SJSA1 (cell line): ENCODE measurements at regions not wholly inside any gene's neighbourhood (a gene's known extent, or its start where the extent isn't known, plus 50 kb on each side); places are given as distances from the start of the nearest gene placed in this dataset.
"Not testable (repeated sequence)": the region's sequence is repeated elsewhere in the genome, so short reads cannot be mapped to it uniquely, and the experiment has no call there.

ENCODE experiments used
- DNase-seq, 2 experiments: peaks; one replicate each; pipeline ENCODE4 v3.0.0-alpha.2; 2015 to 2020; ENCODE audit warnings: low spot score in 2 of 2, low read depth in 1 of 2
- H3K27ac ChIP-seq: fragments of 250-450 bp; sonication (Bioruptor Pico); 2 replicates; pipeline ENCODE4 v1.5.1; 2020; ENCODE audit warnings: mild to moderate bottlenecking, moderate library complexity
- H3K27me3 ChIP-seq: fragments of 250-450 bp; sonication (Bioruptor Pico); replicated peaks from 2 replicates; pipeline ENCODE4 v1.5.1; 2020; ENCODE audit warnings: mild to moderate bottlenecking, moderate library complexity
- H3K36me3 ChIP-seq: fragments of 250-450 bp; sonication (Bioruptor Pico); 2 replicates; pipeline ENCODE4 v1.5.1; 2020; ENCODE audit warnings: mild to moderate bottlenecking
- H3K4me1 ChIP-seq: fragments of 250-450 bp; sonication (Bioruptor Pico); replicated peaks from 2 replicates; pipeline ENCODE4 v1.6.1; 2021; ENCODE audit warnings: mild to moderate bottlenecking
- H3K4me3 ChIP-seq: fragments of 250-450 bp; sonication (Bioruptor Pico); 2 replicates; pipeline ENCODE4 v1.5.1; 2020; ENCODE audit warnings: mild to moderate bottlenecking
- H3K9me3 ChIP-seq: fragments of 250-450 bp; sonication (Bioruptor Pico); replicated peaks from 2 replicates; pipeline ENCODE4 v1.5.1; 2020; ENCODE audit warnings: mild to moderate bottlenecking

GRCh38 chr5:74523698-74524097 lies 116.8 kb downstream of the ENC1 start:
- not testable (repeated sequence) for H3K4me1 ChIP-seq, H3K4me3 ChIP-seq, H3K36me3 ChIP-seq, H3K27ac ChIP-seq, H3K9me3 ChIP-seq, H3K27me3 ChIP-seq, DNase-seq

GRCh38 chr5:74522838-74523237 lies 117.7 kb downstream of the ENC1 start:
- not testable (repeated sequence) for DNase-seq, H3K36me3 ChIP-seq, H3K27ac ChIP-seq, H3K4me1 ChIP-seq, H3K27me3 ChIP-seq, H3K9me3 ChIP-seq, H3K4me3 ChIP-seq

GRCh38 chr5:74521401-74521800 lies 119.1 kb downstream of the ENC1 start:
- Histone ChIP-seq H3K27me3 (no peaks in the 10 kb centered on the region), H3K4me1 (peaks cover 13% of the 10 kb centered on the region), H3K4me3 (no peak overlapping the region), H3K9me3 (no peaks in the 10 kb centered on the region; the same call in 1 of the 2 replicates), H3K36me3 (no peaks in the 10 kb centered on the region), H3K27ac (no peak overlapping the region)
- DNase-seq: no peak

- no peak overlapping the region for H3K27ac ChIP-seq
- no peak for DNase-seq
- H3K9me3 ChIP-seq: no peaks in the 10 kb centered on the region; the same call in 1 of the 2 replicates
- no peak overlapping the region for H3K4me3 ChIP-seq
- no peaks in the 10 kb centered on the region for H3K36me3 ChIP-seq
- peaks cover 26% of the 10 kb centered on the region for H3K4me1 ChIP-seq
- no peaks in the 10 kb centered on the region for H3K27me3 ChIP-seq
Observed at GRCh38 chr5:74519679-74520078, 120.8 kb downstream of the ENC1 start.

- Histone ChIP-seq H3K4me3 (no peak overlapping the region), H3K4me1 (peaks cover 26% of the 10 kb centered on the region), H3K27ac (no peak overlapping the region), H3K9me3 (no peaks in the 10 kb centered on the region), H3K27me3 (no peaks in the 10 kb centered on the region), H3K36me3 (no peaks in the 10 kb centered on the region)
- DNase-seq: no peak
Observed at GRCh38 chr5:74519161-74519571, 121.4 kb downstream of the ENC1 start.

- DNase-seq: peak in 1 of 2 experiments; percentile 23
- Histone ChIP-seq H3K36me3 (no peaks in the 10 kb centered on the region), H3K9me3 (no peaks in the 10 kb centered on the region), H3K27ac (no peak overlapping the region), H3K4me3 (no peak overlapping the region), H3K4me1 (peaks cover 26% of the 10 kb centered on the region), H3K27me3 (no peaks in the 10 kb centered on the region)
Observed at GRCh38 chr5:74517700-74518099, 122.8 kb downstream of the ENC1 start.

GRCh38 chr5:74516211-74516636 lies 124.3 kb downstream of the ENC1 start:
- no peaks in the 10 kb centered on the region for H3K36me3 ChIP-seq
- no peaks in the 10 kb centered on the region for H3K9me3 ChIP-seq
- no peak overlapping the region for H3K4me3 ChIP-seq
- DNase-seq: peak in 1 of 2 experiments; percentile 30
- H3K27ac ChIP-seq: no peak overlapping the region
- no peaks in the 10 kb centered on the region for H3K27me3 ChIP-seq
- peaks cover 26% of the 10 kb centered on the region for H3K4me1 ChIP-seq

- Histone ChIP-seq H3K27ac (no peak overlapping the region), H3K27me3 (no peaks in the 10 kb centered on the region), H3K36me3 (no peaks in the 10 kb centered on the region), H3K4me3 (no peak overlapping the region), H3K4me1 (peaks cover 26% of the 10 kb centered on the region), H3K9me3 (no peaks in the 10 kb centered on the region)
- DNase-seq: no peak
Observed at GRCh38 chr5:74514888-74515551, 125.5 kb downstream of the ENC1 start.

- H3K27ac ChIP-seq, DNase-seq, H3K36me3 ChIP-seq, H3K27me3 ChIP-seq, H3K9me3 ChIP-seq, H3K4me3 ChIP-seq: not testable (repeated sequence)
- H3K4me1 ChIP-seq: peaks cover 17% of the 10 kb centered on the region
Observed at GRCh38 chr5:74511770-74512169, 128.8 kb downstream of the ENC1 start.

GRCh38 chr5:74510476-74511075 lies 130.0 kb downstream of the ENC1 start:
- DNase-seq: no peak
- no peaks in the 10 kb centered on the region for H3K27me3 ChIP-seq
- no peaks in the 10 kb centered on the region for H3K36me3 ChIP-seq
- no peaks in the 10 kb centered on the region for H3K9me3 ChIP-seq
- peaks cover 5% of the 10 kb centered on the region for H3K4me1 ChIP-seq
- H3K4me3 ChIP-seq: no peak overlapping the region
- H3K27ac ChIP-seq: no peak overlapping the region

- H3K4me1 ChIP-seq: no peaks in the 10 kb centered on the region
- H3K27me3 ChIP-seq: no peaks in the 10 kb centered on the region
- H3K9me3 ChIP-seq: no peaks in the 10 kb centered on the region
- no peak overlapping the region for H3K27ac ChIP-seq
- H3K36me3 ChIP-seq: no peaks in the 10 kb centered on the region
- H3K4me3 ChIP-seq: no peak overlapping the region
- no peak for DNase-seq
Observed at GRCh38 chr5:74507370-74508005, 133.0 kb downstream of the ENC1 start.

GRCh38 chr5:74506119-74506518 lies 134.4 kb downstream of the ENC1 start:
- no peaks in the 10 kb centered on the region for H3K9me3 ChIP-seq
- no peak for DNase-seq
- H3K36me3 ChIP-seq: no peaks in the 10 kb centered on the region
- no peaks in the 10 kb centered on the region for H3K27me3 ChIP-seq
- no peak overlapping the region for H3K27ac ChIP-seq
- H3K4me3 ChIP-seq: no peak overlapping the region
- H3K4me1 ChIP-seq: no peaks in the 10 kb centered on the region

- Histone ChIP-seq H3K36me3 (no peaks in the 10 kb centered on the region), H3K4me3 (no peak overlapping the region), H3K9me3 (no peaks in the 10 kb centered on the region), H3K27me3 (no peaks in the 10 kb centered on the region), H3K4me1 (no peaks in the 10 kb centered on the region), H3K27ac (no peak overlapping the region)
- DNase-seq: no peak
Observed at GRCh38 chr5:74504463-74504862, 136.1 kb downstream of the ENC1 start.

- DNase-seq: no peak
- no peak overlapping the region for H3K27ac ChIP-seq
- H3K4me3 ChIP-seq: no peak overlapping the region
- H3K9me3 ChIP-seq: no peaks in the 10 kb centered on the region
- H3K4me1 ChIP-seq: no peaks in the 10 kb centered on the region
- no peaks in the 10 kb centered on the region for H3K27me3 ChIP-seq
- no peaks in the 10 kb centered on the region for H3K36me3 ChIP-seq
Observed at GRCh38 chr5:74502479-74502950, 138.0 kb downstream of the ENC1 start.
